KMS-11 (cell line): ENCODE measurements at regions not wholly inside any gene's neighbourhood (a gene's known extent, or its start where the extent isn't known, plus 50 kb on each side); places are given as distances from the start of the nearest gene placed in this dataset.
"Not testable (repeated sequence)": the region's sequence is repeated elsewhere in the genome, so short reads cannot be mapped to it uniquely, and the experiment has no call there.

Experiments
- H2AFZ ChIP-seq: fragments of 200-600 bp; sonication (generic); 2 replicates; pipeline ENCODE4 v1.6.1; 2016; ENCODE audit warnings: antibody characterized with exemption, mixed run types, low read depth
- H3K27ac ChIP-seq: fragments of 200-600 bp; sonication (generic); 2 replicates; pipeline ENCODE4 v1.6.1; 2016; ENCODE audit warnings: mild to moderate bottlenecking, mixed run types
- H3K27me3 ChIP-seq: fragments of 200-600 bp; sonication (generic); 2 replicates; pipeline ENCODE4 v1.6.1; 2017; ENCODE audit warnings: mild to moderate bottlenecking, low read depth, mixed run types, moderate library complexity; ENCODE audit not compliant: insufficient read depth
- H3K36me3 ChIP-seq: fragments of 200-600 bp; sonication (generic); 2 replicates; pipeline ENCODE4 v1.6.1; 2017; ENCODE audit warnings: mild to moderate bottlenecking, mixed run types; ENCODE audit not compliant: insufficient read depth
- H3K4me1 ChIP-seq: fragments of 200-600 bp; sonication (generic); 2 replicates; pipeline ENCODE4 v1.6.1; 2016; ENCODE audit warnings: mild to moderate bottlenecking, low read depth, mixed run types; ENCODE audit not compliant: poor library complexity, severe bottlenecking
- H3K4me2 ChIP-seq: fragments of 200-600 bp; sonication (generic); 2 replicates; pipeline ENCODE4 v1.7.0; 2016; ENCODE audit warnings: mild to moderate bottlenecking, mixed run types
- H3K4me3 ChIP-seq: fragments of 200-600 bp; sonication (generic); IDR thresholded peaks from 2 replicates; pipeline ENCODE4 v1.6.1; 2017; ENCODE audit warnings: low read depth, low read length, mixed read lengths; ENCODE audit not compliant: insufficient read depth
- H3K79me2 ChIP-seq: fragments of 200-600 bp; sonication (generic); 2 replicates; pipeline ENCODE4 v1.6.1; 2016; ENCODE audit warnings: low read depth, mixed run types; ENCODE audit not compliant: insufficient read depth
- H3K9ac ChIP-seq: fragments of 200-600 bp; sonication (generic); 2 replicates; pipeline ENCODE4 v1.6.1; 2016; ENCODE audit warnings: mild to moderate bottlenecking, mixed run types
- H4K20me1 ChIP-seq: fragments of 200-600 bp; sonication (generic); 2 replicates; pipeline ENCODE4 v1.6.1; 2016; ENCODE audit warnings: mild to moderate bottlenecking, mixed run types; ENCODE audit not compliant: insufficient read depth
- TF ChIP-seq, protein P1 (sequence below): fragments of 200-600 bp; sonication (generic); conservative IDR thresholded peaks from 2 replicates; pipeline ENCODE4 v1.6.1; 2017; ENCODE audit warnings: low read depth, mild to moderate bottlenecking, antibody characterized with exemption, low read length, moderate library complexity, mixed read lengths

DNA sequence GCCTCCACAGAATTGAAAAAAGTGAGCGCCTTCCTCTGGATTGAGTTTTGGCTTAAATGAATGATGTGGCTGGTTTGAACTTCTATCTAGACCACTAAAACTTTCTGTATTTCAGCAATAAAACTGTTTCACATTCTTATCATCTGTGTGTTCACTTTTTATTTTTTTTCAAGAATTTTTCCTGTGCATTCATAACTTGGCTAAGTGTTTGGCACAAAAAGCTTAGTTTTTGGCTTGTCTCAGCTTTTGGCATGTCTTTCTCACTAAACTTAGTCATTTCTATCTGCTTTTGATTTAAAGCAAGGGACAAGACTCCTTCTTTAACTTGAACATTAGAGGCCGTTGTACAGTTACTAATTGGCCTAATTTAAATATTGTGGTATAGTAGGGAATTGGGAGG, 1015.1 kb downstream of the EPHA7 start:
- H3K9ac ChIP-seq = no peak overlapping the region
- H3K79me2 ChIP-seq = no peaks in the 10 kb centered on the region
- TF ChIP-seq, protein P1, sequence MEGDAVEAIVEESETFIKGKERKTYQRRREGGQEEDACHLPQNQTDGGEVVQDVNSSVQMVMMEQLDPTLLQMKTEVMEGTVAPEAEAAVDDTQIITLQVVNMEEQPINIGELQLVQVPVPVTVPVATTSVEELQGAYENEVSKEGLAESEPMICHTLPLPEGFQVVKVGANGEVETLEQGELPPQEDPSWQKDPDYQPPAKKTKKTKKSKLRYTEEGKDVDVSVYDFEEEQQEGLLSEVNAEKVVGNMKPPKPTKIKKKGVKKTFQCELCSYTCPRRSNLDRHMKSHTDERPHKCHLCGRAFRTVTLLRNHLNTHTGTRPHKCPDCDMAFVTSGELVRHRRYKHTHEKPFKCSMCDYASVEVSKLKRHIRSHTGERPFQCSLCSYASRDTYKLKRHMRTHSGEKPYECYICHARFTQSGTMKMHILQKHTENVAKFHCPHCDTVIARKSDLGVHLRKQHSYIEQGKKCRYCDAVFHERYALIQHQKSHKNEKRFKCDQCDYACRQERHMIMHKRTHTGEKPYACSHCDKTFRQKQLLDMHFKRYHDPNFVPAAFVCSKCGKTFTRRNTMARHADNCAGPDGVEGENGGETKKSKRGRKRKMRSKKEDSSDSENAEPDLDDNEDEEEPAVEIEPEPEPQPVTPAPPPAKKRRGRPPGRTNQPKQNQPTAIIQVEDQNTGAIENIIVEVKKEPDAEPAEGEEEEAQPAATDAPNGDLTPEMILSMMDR = no peak
- H3K4me2 ChIP-seq = no peak overlapping the region
- no peak overlapping the region for H2AFZ ChIP-seq
- H3K4me1 ChIP-seq = peaks cover 14% of the 10 kb centered on the region
- no peak overlapping the region for H3K4me3 ChIP-seq
- no peak overlapping the region for H3K27ac ChIP-seq
- no peaks in the 10 kb centered on the region for H4K20me1 ChIP-seq
- no peaks in the 10 kb centered on the region for H3K27me3 ChIP-seq
- H3K36me3 ChIP-seq = no peaks in the 10 kb centered on the region

DNA sequence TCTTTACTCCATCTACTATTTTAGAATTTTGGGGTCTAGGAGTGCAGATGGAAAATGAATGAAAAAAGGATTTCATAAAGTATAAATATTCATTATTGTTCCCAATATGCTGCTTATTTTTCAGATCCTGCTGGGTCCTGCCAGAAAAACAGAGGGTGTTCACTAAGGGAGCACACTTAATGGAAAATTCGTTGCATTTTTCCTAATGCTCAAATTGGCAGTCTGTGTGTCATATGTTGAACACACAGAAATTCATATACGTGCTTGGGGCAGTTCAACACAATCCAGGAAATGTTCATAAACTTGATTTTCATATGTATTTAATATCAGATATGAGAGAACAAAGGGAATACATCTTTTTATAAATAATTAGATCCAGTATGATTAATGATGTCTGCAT, 1019.4 kb downstream of the EPHA7 start:
- Histone ChIP-seq H3K27ac (no peak overlapping the region), H2AFZ (no peak overlapping the region)
- TF ChIP-seq, protein P1 = no peak

DNA sequence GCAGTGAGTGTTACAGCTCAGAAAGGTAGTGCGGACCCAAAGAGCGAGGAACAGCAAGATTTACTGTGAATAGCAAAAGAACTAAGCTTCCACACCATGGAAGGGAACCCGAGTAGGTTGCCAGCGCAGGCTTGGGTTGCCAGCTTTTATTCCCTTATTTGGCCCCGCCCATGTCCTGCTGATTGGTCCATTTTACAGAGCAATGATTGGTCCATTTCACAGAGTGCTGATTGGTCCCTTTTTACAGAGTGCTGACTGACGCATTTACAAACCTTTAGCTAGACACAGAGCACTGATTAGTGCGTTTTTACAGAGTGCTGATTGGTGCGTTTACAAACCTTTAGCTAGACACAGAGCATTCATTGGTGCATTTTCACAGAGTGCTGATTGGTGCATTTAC, 1030.7 kb downstream of the EPHA7 start:
- not testable (repeated sequence) for H3K4me2 ChIP-seq, H3K4me1 ChIP-seq, H2AFZ ChIP-seq, H3K4me3 ChIP-seq, H4K20me1 ChIP-seq, H3K27me3 ChIP-seq, H3K27ac ChIP-seq, H3K79me2 ChIP-seq, H3K36me3 ChIP-seq, H3K9ac ChIP-seq

More for the DNA sequence above, 1019.4 kb downstream of the EPHA7 start:
- Histone ChIP-seq H3K4me1 (no peaks in the 10 kb centered on the region), H3K4me2 (no peak overlapping the region), H4K20me1 (no peaks in the 10 kb centered on the region), H3K4me3 (no peak overlapping the region), H3K9ac (no peak overlapping the region), H3K36me3 (no peaks in the 10 kb centered on the region), H3K27me3 (no peaks in the 10 kb centered on the region), H3K79me2 (no peaks in the 10 kb centered on the region)

DNA sequence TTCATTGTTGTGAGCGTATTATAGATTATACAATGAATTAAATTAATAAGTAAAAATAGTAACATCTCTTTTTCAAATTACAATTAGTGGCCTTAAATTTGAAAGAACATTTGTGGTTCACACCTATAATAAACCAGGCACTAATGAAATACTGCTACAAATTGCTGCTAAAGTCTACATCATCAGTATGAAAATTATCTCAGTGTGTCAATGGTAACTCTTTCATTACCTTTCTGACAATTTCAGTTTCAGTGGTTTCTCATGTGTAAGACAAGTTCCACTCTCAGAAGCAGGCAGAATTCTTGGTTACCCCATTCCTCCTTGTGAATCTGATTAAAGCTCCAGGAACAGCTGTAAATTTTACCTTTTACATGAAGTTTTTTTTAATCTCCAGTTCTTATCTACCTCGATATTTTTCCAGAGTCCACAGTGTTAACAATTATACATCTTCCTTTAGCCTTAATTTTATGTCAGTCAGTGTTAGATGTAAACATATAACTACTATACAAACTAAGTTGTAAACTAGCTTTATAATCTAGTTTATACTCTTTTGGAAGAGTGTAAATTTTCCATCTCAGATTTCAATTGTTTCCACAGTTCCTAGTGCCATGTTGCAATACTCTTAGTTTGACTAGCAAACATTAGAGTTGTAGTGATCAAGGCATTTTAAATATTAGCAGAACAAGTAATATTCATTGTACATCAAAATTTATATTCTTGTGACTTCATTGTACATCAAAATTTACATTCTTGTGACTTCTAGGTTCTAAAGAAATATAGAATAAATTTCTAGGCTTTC, 1038.4 kb downstream of the EPHA7 start:
- TF ChIP-seq, protein P1 = no peak
- Histone ChIP-seq H3K79me2 (no peaks in the 10 kb centered on the region), H4K20me1 (no peaks in the 10 kb centered on the region), H3K4me3 (no peak overlapping the region), H3K4me1 (peaks cover 17% of the 10 kb centered on the region), H3K9ac (no peak overlapping the region), H3K27ac (no peak overlapping the region), H2AFZ (no peak overlapping the region), H3K4me2 (peak overlapping the region; percentile 2; the same call in 1 of the 2 replicates), H3K27me3 (no peaks in the 10 kb centered on the region), H3K36me3 (no peaks in the 10 kb centered on the region)

DNA sequence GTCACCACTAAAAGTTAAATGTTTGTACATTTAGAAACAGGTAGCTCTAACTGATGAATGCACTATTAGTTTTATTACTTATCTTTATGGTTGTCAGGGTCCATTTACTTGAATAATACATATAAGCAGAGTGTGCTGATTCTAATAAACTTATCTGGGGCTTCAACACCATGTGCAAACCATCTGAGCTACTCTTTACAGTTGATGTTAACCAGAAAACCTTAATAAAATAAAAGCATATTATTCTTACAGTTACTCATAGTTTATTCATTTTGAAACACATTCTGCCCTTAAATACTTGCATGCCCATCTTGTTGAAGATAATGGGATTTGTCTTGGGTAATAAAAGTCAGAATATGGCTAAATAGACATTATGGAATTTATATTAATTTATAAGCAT, 1042.2 kb downstream of the EPHA7 start:
- Histone ChIP-seq H3K9ac (no peak overlapping the region), H3K4me1 (peaks cover 17% of the 10 kb centered on the region), H4K20me1 (no peaks in the 10 kb centered on the region), H3K27me3 (no peaks in the 10 kb centered on the region), H3K79me2 (no peaks in the 10 kb centered on the region), H3K36me3 (no peaks in the 10 kb centered on the region), H3K4me2 (no peak overlapping the region), H3K4me3 (no peak overlapping the region), H3K27ac (no peak overlapping the region), H2AFZ (no peak overlapping the region)
- TF ChIP-seq, protein P1 = no peak
